Astrocyte (in vitro differentiated cells and primary cell): ENCODE measurements at regions not wholly inside any gene's neighbourhood (a gene's known extent, or its start where the extent isn't known, plus 50 kb on each side); places are given as distances from the start of the nearest gene placed in this dataset.
A peak's percentile ranks its signal among the peaks of the same experiment; 100 is the strongest.

ENCODE experiments used
- DNase-seq: peaks from one replicate; pipeline ENCODE4 v3.0.0-alpha.2; 2010; ENCODE audit warnings: low read depth
- FAIRE-seq: peaks from 2 replicates; lab custom pipeline; 2011; peaks lifted over from hg19 to GRCh38; lab: Jason Lieb, UNC
- H2AFZ ChIP-seq: 2 replicates; pipeline ENCODE4 v1.6.0; 2012; ENCODE audit warnings: low read depth, low read length, inconsistent platforms
- H3K27ac ChIP-seq: 2 replicates; pipeline ENCODE4 v1.5.1; 2011; ENCODE audit warnings: low read depth, low read length, inconsistent platforms
- H3K27me3 ChIP-seq: 2 replicates; pipeline ENCODE4 v1.6.0; 2011; ENCODE audit warnings: low read length, inconsistent platforms; ENCODE audit not compliant: insufficient read depth
- H3K36me3 ChIP-seq: 2 replicates; pipeline ENCODE4 v1.5.1; 2011; ENCODE audit warnings: low read length, inconsistent platforms; ENCODE audit not compliant: insufficient read depth
- H3K4me1 ChIP-seq: 2 replicates; pipeline ENCODE4 v1.5.1; 2011; ENCODE audit warnings: low read length, inconsistent platforms; ENCODE audit not compliant: insufficient read depth
- H3K4me2 ChIP-seq: 2 replicates; pipeline ENCODE4 v1.6.0; 2012; ENCODE audit warnings: low read length, inconsistent platforms
- H3K4me3 ChIP-seq: 2 replicates; pipeline ENCODE4 v1.5.1; 2011; ENCODE audit warnings: low read depth, mild to moderate bottlenecking, low read length, inconsistent platforms; ENCODE audit not compliant: insufficient read depth
- H3K79me2 ChIP-seq: 2 replicates; pipeline ENCODE4 v1.6.0; 2012; ENCODE audit warnings: mild to moderate bottlenecking, low read length, inconsistent platforms; ENCODE audit not compliant: insufficient read depth
- H3K9ac ChIP-seq: 2 replicates; pipeline ENCODE4 v1.6.0; 2012; ENCODE audit warnings: mild to moderate bottlenecking, low read length, inconsistent platforms
- H3K9me3 ChIP-seq: 2 replicates; pipeline ENCODE4 v1.5.1; 2012; ENCODE audit warnings: low read depth, mild to moderate bottlenecking, low read length, inconsistent platforms; ENCODE audit not compliant: insufficient read depth
- H4K20me1 ChIP-seq: 2 replicates; pipeline ENCODE4 v1.6.0; 2012; ENCODE audit warnings: low read length, inconsistent platforms; ENCODE audit not compliant: insufficient read depth
- H3K27ac Mint-ChIP-seq: one replicate; pipeline ENCODE4 v1.8.0; 2021; ENCODE audit warnings: mild to moderate bottlenecking, mixed read lengths; ENCODE audit not compliant: unreplicated experiment
- H3K27me3 Mint-ChIP-seq: one replicate; pipeline ENCODE4 v1.8.0; 2021; ENCODE audit warnings: low read depth, mixed read lengths; ENCODE audit not compliant: unreplicated experiment
- H3K36me3 Mint-ChIP-seq: one replicate; pipeline ENCODE4 v1.8.0; 2021; ENCODE audit warnings: low read depth, mixed read lengths; ENCODE audit not compliant: unreplicated experiment
- H3K4me1 Mint-ChIP-seq: one replicate; pipeline ENCODE4 v1.8.0; 2021; ENCODE audit warnings: low read depth, mixed read lengths; ENCODE audit not compliant: unreplicated experiment
- H3K4me3 Mint-ChIP-seq: one replicate; pipeline ENCODE4 v1.8.0; 2021; ENCODE audit warnings: mild to moderate bottlenecking, moderate library complexity, mixed read lengths; ENCODE audit not compliant: unreplicated experiment
- H3K9me3 Mint-ChIP-seq: one replicate; pipeline ENCODE4 v1.8.0; 2021; ENCODE audit warnings: mild to moderate bottlenecking, mixed read lengths; ENCODE audit not compliant: unreplicated experiment
- EZH2 ChIP-seq: IDR thresholded peaks from 2 replicates; pipeline ENCODE4 v1.6.1; 2012; ENCODE audit warnings: mild to moderate bottlenecking, low read length, inconsistent platforms; ENCODE audit not compliant: insufficient read depth
- TF ChIP-seq, protein P1 (sequence below): IDR thresholded peaks from 2 replicates; pipeline ENCODE4 v1.5.1; 2011; ENCODE audit warnings: low read depth, mild to moderate bottlenecking, inconsistent platforms, low read length, moderate library complexity; ENCODE audit not compliant: insufficient read depth

DNA sequence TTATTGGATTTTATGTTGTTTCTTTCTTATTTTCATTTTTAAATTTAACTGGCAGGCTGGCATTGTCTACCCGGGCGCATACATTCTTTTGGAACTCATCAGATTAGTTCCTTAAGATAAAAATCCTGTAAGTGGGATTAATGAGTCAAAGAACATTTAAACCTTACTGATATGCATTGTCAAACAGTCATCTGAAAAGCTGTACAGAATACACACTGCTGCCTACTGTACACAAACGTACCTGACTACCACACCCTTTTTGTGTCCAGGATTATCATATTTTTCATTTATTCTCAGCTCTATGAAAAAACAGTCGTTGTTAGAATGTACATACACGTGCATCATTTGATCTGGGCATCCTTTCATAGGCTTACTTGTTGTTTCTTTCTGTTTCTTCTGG, 358.3 kb downstream of the EFNB2 start:
- no peaks in the 10 kb centered on the region for H3K36me3 Mint-ChIP-seq
- no peaks in the 10 kb centered on the region for H3K9me3 Mint-ChIP-seq
- peaks cover 20% of the 10 kb centered on the region for H3K4me1 Mint-ChIP-seq
- H3K79me2 ChIP-seq: no peaks in the 10 kb centered on the region
- no peaks in the 10 kb centered on the region for H3K9me3 ChIP-seq
- H2AFZ ChIP-seq: no peak overlapping the region
- no peaks in the 10 kb centered on the region for H3K27me3 Mint-ChIP-seq
- no peaks in the 10 kb centered on the region for H3K27me3 ChIP-seq
- H3K4me3 Mint-ChIP-seq: no peak overlapping the region
- H3K4me2 ChIP-seq: no peak overlapping the region
- no peak overlapping the region for H3K9ac ChIP-seq
- TF ChIP-seq EZH2: no peak
- TF ChIP-seq, protein P1, sequence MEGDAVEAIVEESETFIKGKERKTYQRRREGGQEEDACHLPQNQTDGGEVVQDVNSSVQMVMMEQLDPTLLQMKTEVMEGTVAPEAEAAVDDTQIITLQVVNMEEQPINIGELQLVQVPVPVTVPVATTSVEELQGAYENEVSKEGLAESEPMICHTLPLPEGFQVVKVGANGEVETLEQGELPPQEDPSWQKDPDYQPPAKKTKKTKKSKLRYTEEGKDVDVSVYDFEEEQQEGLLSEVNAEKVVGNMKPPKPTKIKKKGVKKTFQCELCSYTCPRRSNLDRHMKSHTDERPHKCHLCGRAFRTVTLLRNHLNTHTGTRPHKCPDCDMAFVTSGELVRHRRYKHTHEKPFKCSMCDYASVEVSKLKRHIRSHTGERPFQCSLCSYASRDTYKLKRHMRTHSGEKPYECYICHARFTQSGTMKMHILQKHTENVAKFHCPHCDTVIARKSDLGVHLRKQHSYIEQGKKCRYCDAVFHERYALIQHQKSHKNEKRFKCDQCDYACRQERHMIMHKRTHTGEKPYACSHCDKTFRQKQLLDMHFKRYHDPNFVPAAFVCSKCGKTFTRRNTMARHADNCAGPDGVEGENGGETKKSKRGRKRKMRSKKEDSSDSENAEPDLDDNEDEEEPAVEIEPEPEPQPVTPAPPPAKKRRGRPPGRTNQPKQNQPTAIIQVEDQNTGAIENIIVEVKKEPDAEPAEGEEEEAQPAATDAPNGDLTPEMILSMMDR: no peak
- no peaks in the 10 kb centered on the region for H3K36me3 ChIP-seq
- DNase-seq: no peak
- no peak overlapping the region for H3K27ac Mint-ChIP-seq
- no peaks in the 10 kb centered on the region for H4K20me1 ChIP-seq
- no peak overlapping the region for H3K27ac ChIP-seq
- peaks cover 10% of the 10 kb centered on the region for H3K4me1 ChIP-seq
- FAIRE-seq: no peak
- no peak overlapping the region for H3K4me3 ChIP-seq

DNA sequence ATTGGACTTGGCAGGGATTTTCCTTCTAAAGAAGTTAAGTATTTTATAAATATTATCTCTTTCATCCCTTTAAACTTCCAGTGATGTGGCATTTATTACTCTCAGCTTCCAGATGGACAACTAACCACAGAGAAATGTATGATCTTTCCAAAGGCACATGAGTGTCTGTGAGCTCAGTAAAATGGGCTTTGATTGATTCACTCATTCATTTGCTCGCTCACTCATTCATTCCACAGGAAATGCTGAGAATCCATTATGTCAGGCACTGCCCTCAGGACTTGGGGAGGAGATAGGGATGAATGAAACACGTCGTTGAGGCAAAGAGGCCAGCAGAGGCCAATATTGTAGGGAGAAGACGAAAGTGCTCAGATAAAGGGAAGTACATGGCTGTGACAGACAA, 359.3 kb downstream of the EFNB2 start:
- Mint-ChIP-seq H3K36me3 (no peaks in the 10 kb centered on the region), H3K9me3 (no peaks in the 10 kb centered on the region), H3K4me3 (no peak overlapping the region), H3K27me3 (no peaks in the 10 kb centered on the region), H3K4me1 (peaks cover 20% of the 10 kb centered on the region), H3K27ac (peak overlapping the region; percentile 97)
- DNase-seq (peak; percentile 93), FAIRE-seq (peak; percentile 70)
- H3K27ac ChIP-seq: peak overlapping the region; percentile 21
- no peaks in the 10 kb centered on the region for H3K9me3 ChIP-seq
- no peaks in the 10 kb centered on the region for H3K36me3 ChIP-seq
- TF ChIP-seq EZH2: no peak
- TF ChIP-seq, protein P1: no peak
- peak overlapping the region; percentile 57 for H2AFZ ChIP-seq
- no peaks in the 10 kb centered on the region for H3K27me3 ChIP-seq
- peak overlapping the region; percentile 16 for H3K4me2 ChIP-seq
- H3K4me3 ChIP-seq: no peak overlapping the region
- H3K4me1 ChIP-seq: peaks cover 8% of the 10 kb centered on the region
- no peaks in the 10 kb centered on the region for H4K20me1 ChIP-seq
- H3K79me2 ChIP-seq: no peaks in the 10 kb centered on the region
- no peak overlapping the region for H3K9ac ChIP-seq

DNA sequence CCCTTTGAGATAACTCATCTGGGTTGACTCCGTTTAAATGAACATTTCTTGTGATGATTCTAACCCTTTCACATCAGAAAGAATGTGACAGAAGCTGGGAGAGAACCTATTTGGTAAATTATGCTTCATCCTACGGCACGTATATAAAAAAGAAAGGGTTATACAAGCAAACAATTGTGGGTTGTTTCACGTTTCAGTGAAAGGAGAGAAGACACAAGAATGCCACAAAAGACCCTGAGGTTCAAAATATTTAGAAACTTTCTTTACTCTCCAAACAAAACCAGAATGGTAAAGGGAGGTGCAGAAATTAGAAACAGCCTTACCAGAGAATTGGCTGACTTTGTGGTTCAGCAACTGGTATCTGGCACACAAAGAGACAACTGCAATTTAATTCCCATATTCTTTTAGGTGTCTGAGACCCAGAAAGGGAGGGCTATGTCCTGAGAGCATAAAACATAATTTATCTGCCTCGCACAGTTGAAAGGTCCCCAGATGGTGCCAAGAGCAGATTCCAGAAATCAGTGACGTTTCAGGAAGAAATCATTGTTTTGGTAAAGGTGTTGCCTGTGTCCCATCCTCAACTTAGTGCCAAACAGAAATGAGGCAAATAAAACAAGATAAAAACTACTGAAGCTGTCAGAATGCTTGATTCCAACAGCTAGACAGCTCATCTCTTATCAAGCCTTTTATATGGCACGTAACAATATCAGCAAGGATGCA, 361.4 kb downstream of the EFNB2 start:
- peaks cover 8% of the 10 kb centered on the region for H3K4me1 ChIP-seq
- no peak for FAIRE-seq

More for the DNA sequence above, 361.4 kb downstream of the EFNB2 start:
- Mint-ChIP-seq H3K9me3 (no peaks in the 10 kb centered on the region), H3K36me3 (no peaks in the 10 kb centered on the region), H3K27ac (no peak overlapping the region), H3K4me3 (no peak overlapping the region), H3K4me1 (peaks cover 20% of the 10 kb centered on the region), H3K27me3 (no peaks in the 10 kb centered on the region)
- DNase-seq: no peak
- Histone ChIP-seq H3K36me3 (no peaks in the 10 kb centered on the region), H3K27me3 (no peaks in the 10 kb centered on the region), H3K9me3 (no peaks in the 10 kb centered on the region), H3K4me3 (no peak overlapping the region), H2AFZ (no peak overlapping the region), H3K9ac (no peak overlapping the region), H3K79me2 (no peaks in the 10 kb centered on the region), H3K27ac (no peak overlapping the region), H4K20me1 (no peaks in the 10 kb centered on the region), H3K4me2 (no peak overlapping the region)
- TF ChIP-seq, protein P1: no peak
- TF ChIP-seq EZH2: no peak
